ENCODE measurements at regions not wholly inside any gene's neighbourhood (a gene's known extent, or its start where the extent isn't known, plus 50 kb on each side); places are given as distances from the start of the nearest gene placed in this dataset.
"Not testable (repeated sequence)": the region's sequence is repeated elsewhere in the genome, so short reads cannot be mapped to it uniquely, and the experiment has no call there.

DNA sequence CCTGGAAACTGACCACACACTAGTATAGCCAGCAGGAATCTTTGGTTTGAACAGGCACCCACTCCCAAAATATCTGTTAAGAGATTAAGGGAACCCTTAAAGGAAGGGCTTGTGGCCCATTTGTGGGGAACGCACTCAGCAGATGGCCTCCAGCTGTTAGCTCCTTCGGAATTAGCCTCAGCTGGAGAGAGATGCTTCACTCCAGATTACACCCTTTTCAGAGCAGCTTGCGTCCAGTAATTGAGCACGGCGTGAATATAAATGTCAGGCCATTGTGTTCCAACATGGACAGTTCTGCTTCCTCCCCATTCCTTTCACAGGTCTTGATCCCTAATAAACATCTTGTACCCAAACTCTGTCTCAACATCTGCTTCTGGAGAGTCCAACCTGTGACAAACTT lies 397.8 kb downstream of the SEC23A start:
- no peak for DNase-seq (ENCODE audit: low read depth)

DNA sequence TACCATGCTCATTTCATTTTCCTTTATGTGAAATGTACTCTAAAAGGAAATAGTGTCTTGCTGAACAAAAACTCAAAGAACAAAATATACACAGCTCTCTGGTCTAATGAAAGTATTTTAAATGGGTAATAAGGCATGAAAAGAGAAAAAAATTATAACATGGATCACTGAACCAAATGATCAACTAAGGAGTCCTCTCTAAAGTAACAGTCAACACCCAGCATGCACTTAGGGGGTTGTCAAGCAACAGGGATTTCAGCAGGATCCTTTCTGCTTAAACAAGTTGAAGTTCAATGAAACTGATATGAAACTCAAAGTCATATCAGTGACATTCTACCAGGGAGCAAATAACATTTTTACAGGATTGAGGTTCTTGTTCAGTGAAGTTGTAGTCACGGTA lies 398.8 kb downstream of the SEC23A start:
- DNase-seq (ENCODE audit: low read depth): no peak

DNA sequence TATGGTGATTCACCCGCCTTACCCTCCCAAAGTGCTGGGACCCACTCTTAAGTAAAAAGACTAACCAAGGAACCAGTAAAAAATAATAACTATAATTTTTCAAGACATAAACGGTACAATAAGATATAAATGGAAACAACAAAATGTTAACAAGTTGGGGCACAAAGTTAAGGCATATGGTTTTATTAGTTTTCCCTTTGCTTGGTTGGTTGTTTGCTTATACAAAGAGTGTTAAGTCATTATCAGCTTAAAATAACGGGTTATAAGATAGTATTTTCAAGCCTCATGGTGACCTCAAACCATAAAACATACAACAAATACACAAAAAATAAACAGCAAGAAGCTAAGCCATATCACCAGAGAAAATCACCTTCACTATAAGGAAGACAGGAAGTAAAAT lies 406.1 kb downstream of the SEC23A start:
- DNase-seq (ENCODE audit: low read depth): no peak

DNA sequence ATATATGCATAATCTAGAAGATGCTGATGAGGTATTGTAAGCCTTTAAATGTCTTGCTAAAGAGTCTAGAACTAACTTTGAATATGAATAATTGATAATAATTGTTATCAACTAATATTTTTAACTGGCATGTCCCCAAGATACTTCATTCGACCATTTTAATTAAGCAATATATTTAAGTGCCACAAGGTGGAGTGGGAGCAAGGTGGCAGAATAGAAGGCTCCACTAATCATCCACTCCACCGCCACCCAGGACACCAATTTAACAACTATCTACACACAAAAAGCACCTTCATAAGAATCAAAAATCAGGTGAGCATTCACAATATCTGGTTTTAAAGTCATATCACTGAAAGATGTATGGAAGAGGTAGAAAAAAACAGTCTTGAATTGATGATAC lies 409.6 kb downstream of the SEC23A start:
- DNase-seq (ENCODE audit: low read depth): no peak

DNA sequence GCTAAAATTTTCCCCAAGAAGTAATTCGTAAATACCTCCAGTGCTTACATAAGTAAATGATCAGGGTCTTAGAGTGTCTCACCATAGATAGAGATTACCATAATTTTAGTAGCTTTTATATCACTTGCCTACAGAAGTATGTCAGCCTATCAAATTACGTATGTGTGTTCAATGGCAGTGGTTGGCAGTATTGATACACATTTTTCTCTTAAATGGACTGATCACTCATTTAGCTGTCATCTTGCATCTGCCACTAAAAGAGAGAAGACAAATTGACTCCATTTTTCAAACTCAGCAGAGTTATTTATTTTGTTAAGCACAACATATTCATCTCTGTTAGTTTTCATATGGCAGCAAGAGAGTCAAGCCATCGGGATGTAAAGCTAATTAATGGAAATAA lies 413.1 kb upstream of the CLEC14A start:
- no peak for DNase-seq (ENCODE audit: low read depth)

DNA sequence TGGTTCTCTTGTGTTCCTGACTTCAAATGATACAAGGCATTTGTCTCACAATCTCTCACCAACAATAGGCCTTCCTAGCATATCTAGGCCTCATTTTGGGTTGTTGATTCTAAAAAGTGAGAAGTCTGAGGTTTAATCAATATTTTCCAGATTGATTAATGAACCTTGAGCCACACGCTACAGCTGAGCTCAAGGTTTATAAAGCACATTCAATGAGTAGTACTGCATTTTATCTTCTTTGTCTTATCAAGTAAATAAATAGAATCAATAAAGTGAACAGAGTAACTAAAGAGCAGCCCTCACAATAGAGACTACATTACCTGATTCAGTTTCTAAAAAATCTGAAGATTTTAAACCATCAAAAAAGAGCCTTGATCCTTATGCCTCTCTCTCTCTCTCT lies 407.5 kb upstream of the CLEC14A start:
- no peak for DNase-seq (ENCODE audit: low read depth)

DNA sequence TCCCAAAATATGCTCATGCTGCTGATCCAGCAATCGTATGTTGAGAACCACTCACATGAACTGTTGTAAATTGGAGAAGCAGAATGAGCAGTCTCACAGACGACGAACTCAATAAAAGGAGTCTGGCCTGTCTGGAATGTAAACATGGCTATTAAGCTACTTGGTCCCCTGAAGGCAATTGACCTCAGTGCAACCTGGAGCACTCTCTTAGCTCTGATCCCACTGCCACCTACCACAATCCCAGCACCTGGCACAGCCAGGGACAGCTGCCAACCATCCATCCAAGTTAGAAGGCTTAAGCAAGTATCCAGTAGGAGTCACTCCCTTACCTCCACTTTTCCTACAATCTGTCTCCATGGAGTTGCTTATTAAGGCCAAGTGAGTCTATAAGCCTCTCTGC lies 406.9 kb upstream of the CLEC14A start:
- DNase-seq (ENCODE audit: low read depth): no peak

DNA sequence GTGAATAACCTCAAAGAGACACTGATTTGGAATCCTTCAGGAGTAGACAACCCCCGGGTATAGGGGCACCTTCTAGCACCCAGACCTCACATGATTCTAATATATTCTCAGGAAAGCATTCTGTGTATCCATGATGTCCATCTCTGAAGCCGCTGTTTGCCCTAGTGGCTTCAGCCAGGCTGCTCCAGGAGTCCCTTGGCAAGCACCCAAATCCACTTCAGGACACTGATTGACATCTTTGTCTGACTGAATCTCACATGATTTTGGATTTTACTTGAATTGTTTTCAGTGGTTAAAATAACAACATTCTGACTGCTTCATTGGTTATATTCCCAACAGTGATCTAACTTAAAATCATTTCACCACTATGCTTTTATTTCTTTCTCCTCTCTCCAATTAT lies 390.5 kb upstream of the CLEC14A start:
- DNase-seq (ENCODE audit: low read depth): no peak

DNA sequence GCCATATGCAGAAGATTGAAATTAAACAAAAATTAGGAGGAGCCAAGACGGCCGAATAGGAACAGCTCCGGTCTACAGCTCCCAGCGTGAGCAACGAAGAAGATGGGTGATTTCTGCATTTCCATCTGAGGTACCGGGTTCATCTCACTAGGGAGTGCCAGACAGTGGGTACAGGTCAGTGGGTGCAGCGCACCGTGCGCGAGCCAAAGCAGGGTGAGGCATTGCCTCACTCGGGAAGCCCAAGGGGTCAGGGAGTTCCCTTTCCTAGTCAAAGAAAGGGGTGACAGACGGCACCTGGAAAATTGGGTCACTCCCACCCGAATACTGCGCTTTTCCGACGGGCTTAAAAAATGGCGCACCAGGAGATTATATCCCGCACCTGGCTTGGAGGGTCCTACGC lies 379.0 kb upstream of the CLEC14A start:
- DNase-seq (ENCODE audit: low read depth): not testable (repeated sequence)

DNA sequence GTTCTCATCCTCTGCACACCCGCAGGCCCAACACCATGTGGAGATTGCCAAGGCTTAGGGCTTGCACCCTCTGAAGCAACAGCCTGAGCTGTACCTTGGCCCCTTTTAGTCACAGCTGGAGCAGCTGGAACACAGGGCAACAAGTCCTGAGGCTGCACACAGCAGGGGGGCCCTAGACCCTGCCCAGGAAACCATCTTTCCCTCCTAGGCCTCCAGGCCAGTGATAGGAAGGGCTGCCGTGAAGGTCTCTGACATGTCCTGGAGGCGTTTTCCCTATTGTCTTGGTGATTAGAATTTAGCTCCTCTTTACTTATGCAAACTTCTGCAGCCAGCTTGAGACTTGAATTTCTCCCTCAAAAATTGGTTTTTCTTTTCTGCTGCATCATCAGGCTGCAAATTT lies 373.5 kb upstream of the CLEC14A start:
- DNase-seq (ENCODE audit: low read depth): no peak

DNA sequence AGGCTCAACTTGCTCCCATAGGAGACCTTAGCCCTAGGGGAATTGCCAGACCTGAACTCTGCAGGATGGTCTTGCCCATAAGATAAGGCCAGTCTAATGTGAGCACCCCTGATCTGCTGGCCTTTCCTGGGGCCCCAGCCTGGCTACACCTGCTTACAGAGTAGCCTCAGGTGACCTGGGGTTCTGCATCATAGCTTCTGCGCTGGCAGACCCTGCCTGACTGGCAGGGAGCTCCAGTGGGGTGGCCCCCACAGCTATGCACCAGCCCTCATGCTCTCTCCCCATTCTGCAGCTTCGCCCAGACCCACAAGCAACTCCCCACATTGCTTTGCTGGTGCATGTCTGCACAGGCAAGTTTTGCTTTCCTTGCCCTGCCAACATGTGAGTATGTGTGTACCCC lies 371.3 kb upstream of the CLEC14A start:
- DNase-seq (ENCODE audit: low read depth): no peak

DNA sequence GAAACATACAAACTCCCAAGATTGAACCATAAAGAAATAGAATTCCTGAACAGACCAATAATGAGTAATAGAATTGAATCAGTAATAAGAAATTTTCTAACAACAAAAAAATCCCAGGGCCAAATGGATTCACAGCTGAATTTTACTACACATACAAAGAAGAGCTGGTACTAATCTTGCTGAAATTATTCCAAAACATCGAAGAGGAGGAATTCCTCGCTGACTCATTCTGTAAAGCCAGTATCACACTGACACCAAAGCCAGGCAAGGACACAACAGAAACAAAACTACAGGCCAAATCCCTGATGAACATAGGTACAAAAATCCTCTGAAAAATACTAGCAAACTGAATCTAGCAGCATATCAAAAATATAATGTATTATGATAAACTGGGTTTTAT lies 367.8 kb upstream of the CLEC14A start:
- no peak for DNase-seq (ENCODE audit: low read depth)

DNA sequence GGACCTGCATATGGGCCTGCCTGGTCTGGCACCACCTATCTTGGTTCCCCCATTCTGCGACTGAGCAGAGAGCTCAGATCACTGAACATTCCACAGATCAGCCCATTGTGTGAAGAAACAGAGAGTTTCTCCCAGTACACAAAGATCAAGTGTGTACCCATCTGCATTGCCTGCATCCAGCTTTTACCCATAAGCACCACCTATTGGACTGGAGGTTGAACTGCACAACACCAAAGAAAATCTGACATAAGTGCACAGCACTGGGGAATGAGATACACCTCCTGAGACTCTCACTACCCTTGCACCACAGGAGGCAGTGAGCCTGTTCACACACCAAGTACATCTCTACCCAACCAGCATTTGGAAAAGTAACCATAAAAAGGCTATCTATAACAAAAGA lies 362.6 kb upstream of the CLEC14A start:
- DNase-seq (ENCODE audit: low read depth): no peak

DNA sequence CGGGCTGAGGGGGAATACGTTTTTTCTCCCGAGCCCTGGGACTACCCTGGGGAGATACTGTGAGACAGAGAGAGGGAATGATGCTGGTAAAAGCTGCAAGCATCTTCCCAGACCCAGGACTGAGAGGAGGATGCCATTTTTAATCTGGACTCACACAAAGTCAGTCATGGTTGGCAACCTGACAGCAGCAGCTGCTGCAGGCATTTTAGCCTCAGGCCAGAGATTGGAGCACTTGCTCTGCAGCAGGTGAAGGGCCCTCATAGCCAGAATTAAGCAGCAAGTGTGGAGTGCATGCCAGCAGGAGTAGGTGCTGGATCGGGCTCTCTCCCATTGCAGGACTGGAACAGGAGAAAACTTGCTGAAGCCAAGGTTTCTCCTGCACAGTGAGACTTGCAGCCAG lies 361.1 kb upstream of the CLEC14A start:
- no peak for DNase-seq (ENCODE audit: low read depth)

DNA sequence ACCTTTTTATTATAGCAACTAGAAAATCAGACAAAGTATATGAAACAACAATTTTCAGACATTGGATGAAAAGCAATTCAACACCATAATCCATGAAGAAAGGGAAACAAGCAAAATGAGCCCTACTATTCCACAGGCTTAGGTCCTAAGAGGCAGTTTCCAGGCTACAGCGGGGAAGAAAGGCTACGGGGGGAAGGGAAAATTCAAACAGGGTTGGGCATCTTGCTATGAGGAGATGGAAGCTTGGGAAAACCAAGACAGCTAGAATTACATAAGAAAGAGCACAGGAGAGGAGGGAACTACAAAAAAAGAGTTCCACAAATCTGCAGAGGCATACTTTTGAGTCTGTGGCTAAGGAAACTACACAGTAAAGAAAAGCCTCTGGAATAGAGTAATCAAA lies 356.0 kb upstream of the CLEC14A start:
- DNase-seq (ENCODE audit: low read depth): no peak

DNA sequence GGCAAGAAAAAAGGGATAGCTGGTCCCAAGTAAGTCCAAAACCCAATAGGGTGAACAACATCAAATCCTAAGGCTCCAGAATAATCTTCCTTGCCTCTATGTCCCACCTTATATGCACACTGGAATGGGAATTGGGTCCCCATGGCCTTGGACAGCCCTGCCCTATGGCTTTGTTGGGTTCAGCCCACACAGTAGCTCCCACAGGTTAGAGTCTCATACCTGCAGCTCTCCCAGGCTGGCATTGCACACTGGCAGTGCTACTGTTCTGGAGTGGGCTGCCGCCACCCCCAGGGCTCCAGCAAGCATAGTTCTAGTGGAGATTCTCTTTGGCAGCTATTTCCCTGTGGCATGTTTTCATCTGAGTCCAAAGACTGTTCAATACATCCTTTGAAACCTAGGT lies 352.4 kb upstream of the CLEC14A start:
- no peak for DNase-seq (ENCODE audit: low read depth)

DNA sequence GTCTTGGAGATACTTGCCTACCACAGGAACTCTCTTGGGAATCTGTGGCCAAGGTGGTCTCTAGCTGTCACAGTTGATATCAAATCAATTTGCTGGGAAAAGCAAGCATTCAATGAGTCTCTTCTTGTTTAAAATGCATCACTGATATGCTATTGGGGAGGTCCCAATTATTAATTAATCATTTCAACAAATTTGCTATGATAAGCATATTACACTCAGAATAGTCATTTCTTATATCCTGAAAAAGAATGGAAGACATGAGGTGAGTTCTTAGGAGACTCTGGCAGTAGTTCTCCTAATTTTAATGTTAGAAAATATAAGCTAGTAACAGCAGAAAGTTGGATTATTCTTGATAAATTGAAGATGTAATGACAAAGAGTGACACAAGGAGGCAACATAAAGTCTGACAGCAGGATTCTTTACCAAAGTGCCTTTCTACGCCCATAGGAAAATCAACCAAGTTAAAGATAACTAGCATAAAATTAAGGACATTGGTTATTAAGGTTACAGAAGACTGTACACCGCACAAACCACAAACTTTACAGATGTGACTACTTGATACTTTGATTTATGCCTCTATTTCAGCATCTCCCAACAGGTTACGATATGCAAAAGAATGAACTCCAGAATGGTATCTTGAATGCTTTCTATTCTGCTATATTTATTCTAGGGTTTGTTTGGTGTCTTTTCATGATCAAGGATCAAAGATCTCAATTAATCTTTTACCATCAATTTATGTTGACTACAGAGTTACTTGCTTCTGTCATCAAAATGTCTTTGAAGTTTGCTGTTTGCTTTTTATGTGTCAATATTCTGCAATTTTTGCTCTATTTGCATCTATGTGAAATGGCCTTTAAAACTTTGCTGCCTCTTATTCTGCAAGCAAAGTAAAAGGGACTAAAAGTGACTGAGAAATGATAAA lies 349.6 kb upstream of the CLEC14A start:
- DNase-seq (ENCODE audit: low read depth): no peak

DNA sequence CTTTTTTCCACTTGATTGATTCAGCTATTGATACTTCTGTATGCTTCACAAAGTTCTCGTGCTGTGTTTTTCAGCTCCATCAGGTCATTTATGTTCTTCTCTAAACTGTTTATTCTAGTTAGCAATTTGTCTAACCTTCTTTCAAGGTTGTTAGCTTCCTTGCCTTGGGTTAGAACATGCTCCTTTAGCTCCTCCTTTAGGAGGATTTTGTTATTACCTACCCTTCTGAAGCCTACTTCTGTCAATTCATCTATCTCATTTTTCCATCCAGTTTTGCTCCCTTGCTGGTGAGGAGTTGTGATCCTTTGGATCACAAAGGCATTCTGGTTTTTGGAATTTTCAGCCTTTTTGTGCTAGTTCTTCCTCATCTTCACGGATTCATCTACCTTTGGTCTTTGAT lies 344.7 kb upstream of the CLEC14A start:
- not testable (repeated sequence) for DNase-seq (ENCODE audit: low read depth)

DNA sequence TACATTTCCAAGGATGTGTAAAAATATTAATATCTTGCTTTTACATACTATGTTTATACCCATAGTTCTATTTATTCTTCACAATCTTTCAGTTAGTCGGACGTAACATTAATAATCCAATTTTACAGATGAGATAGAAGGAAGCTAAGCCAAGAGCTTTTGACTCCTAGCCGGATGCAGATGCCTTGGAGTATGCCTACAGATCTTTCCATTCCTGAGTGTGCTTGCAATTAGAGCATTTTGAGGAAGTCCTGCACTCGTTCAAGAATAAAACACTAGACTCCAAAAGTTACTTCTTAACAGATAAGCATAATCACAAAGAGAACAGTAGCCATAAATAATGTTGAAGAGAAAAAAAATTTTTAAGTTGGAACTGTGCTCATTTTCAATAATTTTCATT lies 337.6 kb upstream of the CLEC14A start:
- no peak for DNase-seq (ENCODE audit: low read depth)

DNA sequence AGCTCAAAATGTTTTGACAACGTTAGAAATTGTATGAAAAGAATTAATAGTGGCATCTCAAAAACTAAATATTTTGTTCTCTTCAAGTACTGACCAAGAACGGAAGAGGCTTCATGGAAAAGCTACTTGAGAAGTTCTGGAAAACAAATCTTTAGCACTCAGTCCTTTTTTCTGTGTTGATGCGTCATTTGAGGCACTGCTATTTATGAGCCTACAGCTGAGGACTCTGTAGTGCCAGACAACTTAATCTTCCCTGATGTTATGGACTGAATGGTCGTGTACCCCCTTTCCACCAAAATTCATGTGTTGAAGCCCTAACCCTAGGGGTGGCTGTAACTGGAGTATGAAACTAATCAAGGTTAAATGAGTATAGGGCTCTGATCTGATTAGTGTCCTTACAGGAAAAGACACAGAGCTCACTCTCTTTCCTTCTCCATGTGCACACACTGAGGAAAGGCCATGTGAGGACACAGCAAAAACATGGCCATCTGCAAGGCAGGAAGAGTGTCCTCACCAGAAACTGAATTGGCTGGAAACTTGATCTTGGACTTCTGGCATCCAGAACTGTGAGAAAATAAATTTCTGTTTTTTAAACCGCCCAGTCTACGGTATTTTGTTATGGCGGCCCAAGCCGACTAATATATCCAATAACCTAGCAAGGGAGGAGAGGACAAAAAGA lies 337.0 kb upstream of the CLEC14A start:
- DNase-seq (ENCODE audit: low read depth): no peak

DNA sequence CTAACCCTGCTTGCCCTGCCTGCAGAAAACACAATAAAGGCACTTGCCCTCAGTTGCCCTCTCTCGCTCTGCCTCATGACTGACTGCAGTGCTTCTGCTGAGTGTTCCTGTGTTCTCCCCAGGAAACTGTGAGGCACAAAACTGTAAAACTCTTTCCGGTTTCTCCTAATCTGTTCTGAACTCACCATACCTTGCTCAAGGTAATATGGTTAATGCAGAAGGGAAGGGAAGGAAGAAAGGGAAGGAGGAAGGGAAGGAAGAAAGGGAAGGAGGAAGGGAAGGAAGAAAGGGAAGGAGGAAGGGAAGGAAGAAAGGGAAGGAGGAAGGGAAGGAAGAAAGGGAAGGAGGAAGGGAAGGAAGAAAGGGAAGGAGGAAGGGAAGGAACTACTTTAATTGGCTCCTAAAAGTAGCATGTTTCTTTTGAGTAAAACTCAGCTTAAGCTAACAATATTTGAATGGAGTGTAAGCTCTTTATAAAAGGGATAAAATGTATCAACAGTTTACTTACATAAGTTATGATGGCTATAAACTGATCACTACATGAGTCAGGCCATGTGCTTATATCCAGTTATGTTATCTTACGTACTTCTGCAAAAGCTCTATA lies 334.0 kb upstream of the CLEC14A start:
- DNase-seq (ENCODE audit: low read depth): no peak

DNA sequence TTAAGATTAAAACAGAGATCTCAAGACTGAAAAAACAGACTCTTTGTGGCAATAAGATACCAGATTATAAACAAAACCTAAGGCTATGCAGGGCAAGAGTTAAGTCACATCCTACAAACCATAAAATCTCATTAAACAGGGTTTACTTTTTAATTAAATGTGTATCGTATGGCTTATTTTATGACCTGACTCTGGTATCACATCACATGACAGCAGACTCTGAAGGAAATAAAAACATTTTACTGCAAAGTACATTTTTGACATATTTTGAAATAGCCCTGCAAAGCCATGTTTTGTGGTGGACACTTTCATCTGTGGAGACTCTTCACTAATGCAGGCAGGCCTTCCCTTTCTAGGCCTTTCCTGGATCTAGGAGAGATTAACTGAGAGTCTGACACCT lies 327.6 kb upstream of the CLEC14A start:
- DNase-seq (ENCODE audit: low read depth): no peak

DNA sequence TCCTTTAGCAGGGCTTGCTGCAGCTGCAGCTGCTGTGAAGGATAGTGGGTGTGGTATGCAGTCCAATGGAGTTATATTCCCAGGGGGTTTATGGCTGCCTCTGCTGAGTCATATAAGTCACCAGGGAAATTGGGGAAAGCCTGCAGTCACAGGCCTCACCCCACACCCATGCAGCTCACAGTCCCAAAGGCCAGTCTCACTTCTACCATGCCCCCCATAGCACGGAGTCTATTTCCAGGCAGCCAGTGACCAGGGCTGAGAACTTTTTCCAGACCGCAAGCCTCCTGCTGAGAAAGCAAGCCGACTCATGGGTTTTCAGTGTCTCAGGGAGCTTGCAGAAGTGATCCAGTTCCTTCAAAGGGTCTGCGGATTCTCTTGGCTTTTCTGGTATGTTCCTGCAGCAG lies 322.4 kb upstream of the CLEC14A start:
- DNase-seq (ENCODE audit: low read depth): no peak

All from T follicular helper cell (primary cell).